ENCODE measurements at regions not wholly inside any gene's neighbourhood (a gene's known extent, or its start where the extent isn't known, plus 50 kb on each side); places are given as distances from the start of the nearest gene placed in this dataset.
"Not testable (repeated sequence)": the region's sequence is repeated elsewhere in the genome, so short reads cannot be mapped to it uniquely, and the experiment has no call there.

DNA sequence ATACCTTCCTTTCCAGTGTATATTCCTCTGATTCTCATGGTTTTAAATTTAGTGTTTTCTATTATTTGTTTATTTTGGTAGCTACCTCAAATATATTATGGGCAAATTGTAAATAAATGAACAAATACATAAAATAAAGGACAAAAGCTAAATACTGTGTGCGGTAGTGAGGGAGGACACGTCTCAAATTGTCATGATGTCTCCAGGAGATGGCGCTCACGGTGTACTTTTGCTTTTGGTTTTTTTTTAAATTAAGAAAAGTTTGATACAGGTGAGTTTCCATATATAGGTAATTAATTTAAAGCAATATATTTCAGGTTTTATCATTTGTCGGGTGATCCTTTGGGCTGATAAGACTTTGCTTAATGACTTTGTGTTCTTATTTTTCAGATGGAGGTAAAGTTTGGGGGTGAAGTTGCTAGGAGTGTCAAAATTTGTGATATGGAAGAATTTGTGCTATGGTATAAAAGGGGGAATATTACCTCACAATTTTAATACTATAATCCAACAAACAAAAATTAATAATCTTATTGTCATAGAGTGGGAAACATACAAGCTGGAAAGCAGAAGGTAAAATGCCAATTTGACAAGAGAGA is 68.4 kb upstream of the TMEM229A start:
- peak in 3 of 4 experiments; percentile 3 to 19 (median 7) for DNase-seq

- DNase-seq = no peak
Observed at GRCh38 chr7:124100190-124100589, 67.3 kb upstream of the TMEM229A start.

DNA sequence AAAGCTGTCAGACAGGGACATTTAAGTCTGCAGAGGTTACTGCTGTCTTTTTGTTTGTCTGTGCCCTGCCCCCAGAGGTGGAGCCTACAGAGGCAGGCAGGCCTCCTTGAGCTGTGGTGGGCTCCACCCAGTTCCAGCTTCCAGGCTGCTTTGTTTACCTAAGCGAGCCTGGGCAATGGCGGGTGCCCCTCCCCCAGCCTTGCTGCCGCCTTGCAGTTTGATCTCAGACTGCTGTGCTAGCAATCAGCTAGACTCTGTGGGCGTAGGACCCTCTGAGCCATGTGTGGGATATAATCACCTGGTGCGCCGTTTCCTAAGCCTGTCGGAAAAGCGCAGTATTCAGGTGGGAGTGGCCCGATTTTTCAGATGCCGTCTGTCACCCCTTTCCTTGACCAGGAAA is 66.7 kb upstream of the TMEM229A start:
- not testable (repeated sequence) for DNase-seq

- no peak for DNase-seq
Observed at GRCh38 chr7:124089621-124090020, 56.8 kb upstream of the TMEM229A start.

- no peak for DNase-seq
Observed at GRCh38 chr7:124088590-124088989, 55.7 kb upstream of the TMEM229A start.

DNA sequence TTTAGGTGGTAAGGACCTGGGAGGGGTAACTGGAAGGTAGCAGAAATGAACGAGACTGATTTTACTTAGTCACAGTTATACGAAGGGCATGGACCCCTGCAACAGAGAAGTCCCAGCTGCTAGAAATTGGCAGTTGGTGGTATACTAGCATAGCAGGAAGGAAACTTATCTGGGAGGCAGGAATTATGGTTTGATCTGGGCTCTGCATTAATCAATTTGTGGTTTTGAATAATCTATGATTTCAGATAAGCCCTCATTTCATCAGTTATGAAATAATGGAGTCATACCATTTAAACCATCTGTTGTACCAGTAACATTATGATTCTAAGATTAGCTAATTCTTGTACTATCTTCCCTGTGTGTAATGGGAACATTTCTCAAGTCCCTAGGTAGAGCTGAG is 54.0 kb upstream of the TMEM229A start:
- DNase-seq = no peak

DNA sequence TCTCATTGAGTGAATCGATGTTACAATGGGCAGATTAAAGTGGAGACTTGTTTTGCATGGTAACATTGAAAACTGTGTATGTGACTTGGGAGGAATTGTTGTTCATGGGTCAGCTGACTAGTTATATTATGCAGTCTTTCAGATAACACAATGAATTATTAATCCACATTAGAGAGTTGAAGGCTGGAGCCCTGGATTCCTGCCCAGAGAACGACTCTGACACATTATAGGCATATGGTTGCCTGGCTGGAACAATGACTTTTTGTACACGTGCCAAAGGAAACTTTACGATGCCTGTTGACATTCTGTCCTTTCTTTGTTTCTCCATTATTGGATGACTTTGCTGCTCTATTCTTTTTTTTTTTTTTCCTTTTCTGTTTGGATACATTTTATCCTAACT is 52.3 kb upstream of the TMEM229A start:
- no peak for DNase-seq

GRCh38 chr7:124084024-124084423 is 51.2 kb upstream of the TMEM229A start:
- no peak for DNase-seq

Measured in suppressor macrophage (primary cell).